ENCODE measurements at regions not wholly inside any gene's neighbourhood (a gene's known extent, or its start where the extent isn't known, plus 50 kb on each side); places are given as distances from the start of the nearest gene placed in this dataset.

DNA sequence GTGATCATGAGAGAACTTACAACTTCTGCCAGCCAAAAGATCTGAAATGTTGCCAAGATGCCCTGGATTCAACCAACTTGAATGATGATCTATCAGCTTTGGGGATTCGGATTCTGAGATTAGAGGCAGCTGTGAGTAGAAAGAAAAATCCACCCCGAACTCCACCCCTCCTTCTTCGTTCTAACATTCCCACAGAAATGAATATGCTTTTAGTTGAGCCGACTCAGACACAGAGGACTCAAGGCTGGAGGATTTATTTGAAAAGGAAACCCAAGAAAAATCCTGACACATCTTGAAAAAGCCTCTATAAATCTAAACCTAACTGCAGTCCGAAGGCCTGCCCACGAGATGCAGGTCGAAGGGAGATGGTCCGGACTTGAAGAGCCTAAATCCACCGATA lies 275.0 kb downstream of the GAS1 start:
- TF ChIP-seq, protein P1, sequence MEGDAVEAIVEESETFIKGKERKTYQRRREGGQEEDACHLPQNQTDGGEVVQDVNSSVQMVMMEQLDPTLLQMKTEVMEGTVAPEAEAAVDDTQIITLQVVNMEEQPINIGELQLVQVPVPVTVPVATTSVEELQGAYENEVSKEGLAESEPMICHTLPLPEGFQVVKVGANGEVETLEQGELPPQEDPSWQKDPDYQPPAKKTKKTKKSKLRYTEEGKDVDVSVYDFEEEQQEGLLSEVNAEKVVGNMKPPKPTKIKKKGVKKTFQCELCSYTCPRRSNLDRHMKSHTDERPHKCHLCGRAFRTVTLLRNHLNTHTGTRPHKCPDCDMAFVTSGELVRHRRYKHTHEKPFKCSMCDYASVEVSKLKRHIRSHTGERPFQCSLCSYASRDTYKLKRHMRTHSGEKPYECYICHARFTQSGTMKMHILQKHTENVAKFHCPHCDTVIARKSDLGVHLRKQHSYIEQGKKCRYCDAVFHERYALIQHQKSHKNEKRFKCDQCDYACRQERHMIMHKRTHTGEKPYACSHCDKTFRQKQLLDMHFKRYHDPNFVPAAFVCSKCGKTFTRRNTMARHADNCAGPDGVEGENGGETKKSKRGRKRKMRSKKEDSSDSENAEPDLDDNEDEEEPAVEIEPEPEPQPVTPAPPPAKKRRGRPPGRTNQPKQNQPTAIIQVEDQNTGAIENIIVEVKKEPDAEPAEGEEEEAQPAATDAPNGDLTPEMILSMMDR (IDR thresholded peaks at IDR 0.05), result no peak
- no peak for TF ChIP-seq POLR2A (IDR thresholded peaks at IDR 0.05)
- H3K36me3 ChIP-seq (ENCODE audit: low read depth, missing control alignments), result no peaks in the 10 kb centered on the region
- no peaks in the 10 kb centered on the region for H3K9me3 ChIP-seq
- no peak for DNase-seq
- no peak overlapping the region for H3K4me3 ChIP-seq
- WGBS, 2 donors, result 84% methylated on average over 9 of the region's 9 CpGs
- H3K27me3 ChIP-seq, result no peaks in the 10 kb centered on the region
- no peaks in the 10 kb centered on the region for H3K4me1 ChIP-seq
- no peak overlapping the region for H3K27ac ChIP-seq
- intact Hi-C loops (cut with DNase I; ENCODE audit: low total_unique reads), result no loop called here

DNA sequence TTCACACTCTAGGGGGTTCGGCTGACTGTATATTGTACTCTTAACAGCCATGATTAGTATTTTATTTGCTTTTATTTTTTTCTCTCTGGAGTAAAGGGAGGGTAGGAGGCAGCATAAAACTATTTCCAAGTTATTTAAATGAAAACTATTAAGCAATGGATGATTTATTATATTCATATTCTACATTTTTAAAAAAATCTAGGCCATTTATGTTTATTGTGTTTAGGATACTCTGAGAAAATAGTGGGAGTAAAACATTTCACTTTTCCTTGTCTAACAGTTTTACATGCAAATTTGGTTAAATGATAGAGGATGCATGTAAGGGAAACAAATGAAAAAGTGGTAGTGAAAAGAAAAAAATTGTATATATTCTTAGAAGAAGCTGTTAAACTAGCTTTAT lies 276.3 kb downstream of the GAS1 start:
- no peak overlapping the region for H3K4me3 ChIP-seq
- H3K27me3 ChIP-seq, result no peaks in the 10 kb centered on the region
- WGBS, 2 donors, result 91 to 93% methylated on average over 1 of the region's 1 CpG
- no peaks in the 10 kb centered on the region for H3K36me3 ChIP-seq (ENCODE audit: low read depth, missing control alignments)
- H3K4me1 ChIP-seq, result no peaks in the 10 kb centered on the region
- H3K27ac ChIP-seq, result no peak overlapping the region
- no peaks in the 10 kb centered on the region for H3K9me3 ChIP-seq
- TF ChIP-seq, protein P1 (IDR thresholded peaks at IDR 0.05), result no peak
- no peak for TF ChIP-seq POLR2A (IDR thresholded peaks at IDR 0.05)
- intact Hi-C loops (cut with DNase I; ENCODE audit: low total_unique reads), result no loop called here
- no peak for DNase-seq

DNA sequence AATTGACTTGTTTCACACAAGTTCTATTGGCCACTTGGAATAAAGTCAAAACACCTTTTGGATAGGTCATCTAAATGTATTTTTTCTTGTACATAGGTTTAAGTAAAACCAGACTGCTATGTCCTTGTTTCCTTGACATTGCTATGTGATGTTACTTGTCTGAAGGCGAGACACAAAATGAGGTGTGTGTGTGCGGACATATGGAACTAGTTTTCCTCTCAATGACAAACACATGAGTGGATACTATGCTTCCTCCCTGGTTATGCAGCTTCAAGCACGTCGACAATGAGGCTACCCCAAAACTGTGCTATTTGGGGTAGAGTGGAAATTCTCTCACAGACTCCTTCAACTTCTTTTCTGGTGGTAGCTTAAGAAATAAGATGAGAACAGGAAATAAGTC lies 276.8 kb downstream of the GAS1 start:
- H3K9me3 ChIP-seq, result no peaks in the 10 kb centered on the region
- H3K27me3 ChIP-seq, result no peaks in the 10 kb centered on the region
- intact Hi-C loops (cut with DNase I; ENCODE audit: low total_unique reads), result no loop called here
- no peak for TF ChIP-seq POLR2A (IDR thresholded peaks at IDR 0.05)
- TF ChIP-seq, protein P1 (IDR thresholded peaks at IDR 0.05), result no peak
- WGBS, 2 donors, result 96% methylated on average over 4 of the region's 4 CpGs
- H3K4me3 ChIP-seq, result no peak overlapping the region
- H3K36me3 ChIP-seq (ENCODE audit: low read depth, missing control alignments), result no peaks in the 10 kb centered on the region
- H3K27ac ChIP-seq, result no peak overlapping the region
- H3K4me1 ChIP-seq, result no peaks in the 10 kb centered on the region
- DNase-seq, result no peak

DNA sequence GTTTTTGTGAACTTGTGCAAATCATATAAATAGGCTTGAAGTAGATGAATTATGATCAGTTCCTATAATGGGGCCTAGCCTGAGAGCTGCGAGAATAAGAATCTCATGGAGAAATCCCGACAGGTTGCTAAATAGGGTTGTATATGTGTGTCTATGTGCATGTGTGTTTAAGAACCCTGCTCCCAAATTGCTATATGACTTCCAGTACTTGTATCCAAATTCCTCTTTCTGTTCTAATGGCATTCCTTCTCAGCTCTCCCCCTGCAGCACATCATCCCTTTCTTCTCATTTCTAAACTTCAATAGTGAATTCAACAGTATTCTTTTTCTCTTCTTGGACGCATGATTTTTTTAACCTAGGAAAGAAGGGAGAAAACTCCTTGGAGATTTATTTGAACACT lies 277.2 kb downstream of the GAS1 start:
- Histone ChIP-seq H3K27ac (no peak overlapping the region), H3K36me3 (ENCODE audit: low read depth, missing control alignments) (no peaks in the 10 kb centered on the region), H3K9me3 (no peaks in the 10 kb centered on the region), H3K27me3 (no peaks in the 10 kb centered on the region), H3K4me3 (no peak overlapping the region), H3K4me1 (no peaks in the 10 kb centered on the region)
- intact Hi-C loops (cut with DNase I; ENCODE audit: low total_unique reads), result no loop called here
- DNase-seq, result no peak
- 93 to 97% methylated on average over 3 of the region's 3 CpGs for WGBS, 2 donors
- TF ChIP-seq, protein P1 (IDR thresholded peaks at IDR 0.05), result no peak
- TF ChIP-seq POLR2A (IDR thresholded peaks at IDR 0.05), result no peak

DNA sequence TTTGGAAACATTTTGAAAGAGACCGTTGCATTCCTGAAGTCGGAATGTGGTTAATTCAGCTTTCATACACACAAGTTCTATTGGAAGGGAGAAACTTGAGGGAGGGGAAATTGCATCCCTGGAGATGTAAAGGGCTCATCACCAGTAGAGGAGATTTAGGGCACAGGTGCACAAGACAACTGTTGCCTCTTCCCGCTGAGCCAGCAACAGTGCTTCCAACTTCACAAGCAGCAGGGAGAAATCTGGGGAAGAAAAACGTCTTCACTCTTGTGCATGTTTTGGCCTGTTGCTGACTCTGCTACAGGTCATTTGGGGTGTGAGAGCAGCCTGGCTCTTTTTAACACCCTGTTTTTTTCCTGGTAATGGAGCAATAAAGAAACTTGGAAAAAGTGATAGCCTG lies 277.9 kb downstream of the GAS1 start:
- intact Hi-C loops (cut with DNase I; ENCODE audit: low total_unique reads), result no loop called here
- Histone ChIP-seq H3K36me3 (ENCODE audit: low read depth, missing control alignments) (no peaks in the 10 kb centered on the region), H3K27me3 (no peaks in the 10 kb centered on the region), H3K27ac (no peak overlapping the region), H3K4me3 (no peak overlapping the region), H3K9me3 (no peaks in the 10 kb centered on the region), H3K4me1 (no peaks in the 10 kb centered on the region)
- whole genome bisulfite sequencing, 2 donors, result 56 to 61% methylated on average over 4 of the region's 4 CpGs
- DNase-seq, result no peak
- TF ChIP-seq POLR2A (IDR thresholded peaks at IDR 0.05), result no peak
- TF ChIP-seq, protein P1 (IDR thresholded peaks at IDR 0.05), result no peak
